AG10803 (cell line): ENCODE measurements at regions not wholly inside any gene's neighbourhood (a gene's known extent, or its start where the extent isn't known, plus 50 kb on each side); places are given as distances from the start of the nearest gene placed in this dataset.

Source experiments
- DNase-seq: peaks from one replicate; pipeline ENCODE4 v3.0.0; 2010; ENCODE audit warnings: low read depth
- H3K4me3 ChIP-seq: 2 replicates; pipeline ENCODE4 v1.5.1; 2011; ENCODE audit warnings: mild to moderate bottlenecking, low read length, control low read depth
- CTCF ChIP-seq: conservative IDR thresholded peaks from 2 replicates; pipeline ENCODE4 v1.5.1; 2011; ENCODE audit warnings: mild to moderate bottlenecking, low read length, control low read depth, inconsistent platforms

GRCh38 chr6:170184316-170184715 is 106.6 kb downstream of the DLL1 start:
- H3K4me3 ChIP-seq, result no peak overlapping the region
- no peak for TF ChIP-seq CTCF
- no peak for DNase-seq

DNA sequence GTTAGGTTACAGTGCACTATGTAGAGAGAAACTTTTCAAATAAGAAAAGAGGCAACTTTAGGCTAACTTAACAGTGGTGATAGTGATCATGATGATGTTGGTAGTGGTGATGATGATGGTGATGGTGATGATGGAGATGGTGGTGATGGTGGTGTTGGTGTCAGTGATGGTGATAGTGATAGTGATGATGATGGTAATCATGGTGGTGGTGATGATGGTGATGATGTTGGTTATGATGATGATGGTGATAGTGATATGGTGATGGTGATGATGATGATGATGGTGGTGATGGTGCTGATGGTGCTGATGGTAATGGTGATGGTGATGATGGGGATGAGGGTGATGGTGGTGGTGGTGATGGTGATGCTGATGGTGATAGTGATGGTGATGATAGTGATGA is 107.4 kb downstream of the DLL1 start:
- H3K4me3 ChIP-seq, result no peak overlapping the region
- DNase-seq, result no peak

GRCh38 chr6:170182781-170183120 is 108.1 kb downstream of the DLL1 start:
- no peak for TF ChIP-seq CTCF
- no peak for DNase-seq

More for the DNA sequence above, 107.4 kb downstream of the DLL1 start:
- TF ChIP-seq CTCF, result no peak

GRCh38 chr6:170182093-170182780 is 108.6 kb downstream of the DLL1 start:
- H3K4me3 ChIP-seq, result no peak overlapping the region
- DNase-seq, result no peak
- TF ChIP-seq CTCF, result no peak

More at GRCh38 chr6:170182781-170183120, 108.1 kb downstream of the DLL1 start:
- no peak overlapping the region for H3K4me3 ChIP-seq

- DNase-seq, result no peak
- no peak overlapping the region for H3K4me3 ChIP-seq
- TF ChIP-seq CTCF, result no peak
Measured at GRCh38 chr6:170181338-170181690, 109.6 kb downstream of the DLL1 start.

DNA sequence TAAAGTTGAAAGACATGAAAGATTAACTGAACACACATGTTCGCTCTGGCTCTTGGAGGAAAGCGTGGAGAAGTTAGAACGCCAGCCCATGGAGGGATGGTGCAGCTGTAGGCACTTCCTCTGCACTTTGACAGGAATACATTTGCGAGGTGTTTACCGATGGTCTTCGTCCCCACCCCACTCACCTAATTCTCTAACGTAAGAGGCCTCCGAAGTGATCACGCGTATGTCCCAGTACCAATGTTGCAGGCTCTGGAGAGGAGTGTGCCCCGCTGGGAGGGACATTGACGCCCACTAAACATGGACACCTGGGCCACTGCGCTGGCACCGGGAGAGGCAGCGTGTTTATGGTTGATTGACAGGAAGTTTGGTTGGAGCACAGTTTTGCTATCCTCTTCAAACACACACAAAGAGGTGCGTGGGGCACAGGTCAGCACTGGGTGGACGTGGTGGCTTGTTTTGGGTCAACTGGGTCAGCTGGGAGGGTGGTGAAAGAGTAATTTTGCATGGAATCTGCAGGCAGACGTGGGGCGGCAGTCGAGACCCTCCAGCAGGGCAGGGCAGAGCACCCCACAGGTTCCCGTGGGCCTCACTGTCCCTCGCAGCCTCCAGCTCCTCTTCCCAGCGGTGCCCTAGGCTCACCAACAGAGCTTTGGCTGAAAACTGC is 110.1 kb downstream of the DLL1 start:
- no peak for DNase-seq
- no peak overlapping the region for H3K4me3 ChIP-seq

More for the DNA sequence above, 110.1 kb downstream of the DLL1 start:
- no peak for TF ChIP-seq CTCF
